Esophagus squamous epithelium (tissue), 5 donors: ENCODE measurements at regions not wholly inside any gene's neighbourhood (a gene's known extent, or its start where the extent isn't known, plus 50 kb on each side); places are given as distances from the start of the nearest gene placed in this dataset.

ENCODE experiments used
- DNase-seq: peaks from one replicate; lab custom pipeline; 2025; lab: John Stamatoyannopoulos, UW
- H3K27ac ChIP-seq, 4 donors: fragments of 200-600 bp; sonication (generic); one replicate each; pipeline ENCODE4 v1.5.1; 2016 to 2019; ENCODE audit warnings: mild to moderate bottlenecking in 1 of 4
- H3K27me3 ChIP-seq, 4 donors: fragments of 200-600 bp; sonication (generic); 1 replicate in 3 of 4; 2 replicates in 1 of 4; pipeline versions ENCODE4 v1.5.1 to v1.6.0; 2017 to 2021; ENCODE audit warnings: antibody characterized with exemption in 1 of 4
- H3K36me3 ChIP-seq, 3 donors: fragments of 200-600 bp; sonication (generic); one replicate each; pipeline ENCODE4 v1.5.1; 2016 to 2019
- H3K4me1 ChIP-seq, 3 donors: fragments of 200-600 bp; sonication (generic); one replicate each; pipeline ENCODE4 v1.5.1; 2017 to 2019
- H3K4me3 ChIP-seq, 4 donors: fragments of 200-600 bp; sonication (generic); 1 replicate in 3 of 4; 2 replicates in 1 of 4; pipeline ENCODE4 v1.5.1; 2016 to 2019; ENCODE audit warnings: mild to moderate bottlenecking in 2 of 4, moderate library complexity in 1 of 4
- H3K9me3 ChIP-seq, 3 donors: fragments of 200-600 bp; sonication (generic); one replicate each; pipeline ENCODE4 v1.5.1; 2016 to 2019
- CTCF ChIP-seq, 6 experiments: fragments of 450-650 bp in 4 of 6; fragments of 200-600 bp in 2 of 6; sonication (generic) in 2 of 6; IDR thresholded peaks; one replicate each; pipeline ENCODE4 v1.5.1; 2016 to 2019; ENCODE audit warnings: antibody characterized with exemption in 6 of 6, mild to moderate bottlenecking in 4 of 6, moderate library complexity in 4 of 6
- POLR2A ChIP-seq, 4 donors: fragments of 450-650 bp; IDR thresholded peaks; one replicate each; pipeline ENCODE4 v1.6.1; 2017; ENCODE audit warnings: antibody characterized with exemption in 4 of 4, mild to moderate bottlenecking in 4 of 4, moderate library complexity in 3 of 4
- WGBS, 2 donors: methylation state at CpG; one replicate each; pipeline ENCODE4 v1.1.5; 2018; 5-methylcytosine and 5-hydroxymethylcytosine counted together
- intact Hi-C: fragments of 100-400 bp; cut with DNase I; formaldehyde crosslinking; loops from one replicate; pipeline ENCODE4 v1.15.0; 2022
- donor health status: DM: yes; HTN: yes; CAD: no.

- Histone ChIP-seq H3K9me3 (no peaks in the 10 kb centered on the region), H3K4me1 (no peaks in the 10 kb centered on the region), H3K4me3 (no peak overlapping the region), H3K27me3 (no peaks in the 10 kb centered on the region), H3K27ac (no peak overlapping the region), H3K36me3 (no peaks in the 10 kb centered on the region)
- TF ChIP-seq CTCF (IDR thresholded peaks at IDR 0.05) (no peak), POLR2A (IDR thresholded peaks at IDR 0.05) (no peak)
- intact Hi-C loops: no loop called here
- no peak for DNase-seq
- WGBS, 2 donors: 96% methylated on average over 5 of the region's 23 CpGs; no CpG with 5 or more reads in 1 of the 2 donors
Measured at GRCh38 chr10:2890093-2890492, 177.3 kb upstream of the PFKP start.

- TF ChIP-seq POLR2A (IDR thresholded peaks at IDR 0.05) (no peak), CTCF (IDR thresholded peaks at IDR 0.05) (no peak)
- WGBS, 2 donors: 96% methylated on average over 14 of the region's 14 CpGs
- Histone ChIP-seq H3K36me3 (no peaks in the 10 kb centered on the region), H3K4me3 (no peak overlapping the region), H3K27me3 (no peaks in the 10 kb centered on the region), H3K27ac (no peak overlapping the region), H3K4me1 (no peaks in the 10 kb centered on the region), H3K9me3 (no peaks in the 10 kb centered on the region)
- no peak for DNase-seq
- intact Hi-C loops: no loop called here
Measured at GRCh38 chr10:2888403-2889004, 178.8 kb upstream of the PFKP start.

GRCh38 chr10:2887391-2888070 is 179.8 kb upstream of the PFKP start:
- WGBS, 2 donors: 76 to 90% methylated on average over 9 to 12 of the region's 12 CpGs
- TF ChIP-seq POLR2A (IDR thresholded peaks at IDR 0.05): no peak
- TF ChIP-seq CTCF (IDR thresholded peaks at IDR 0.05): no peak
- Histone ChIP-seq H3K4me3 (no peak overlapping the region), H3K36me3 (no peaks in the 10 kb centered on the region), H3K27me3 (no peaks in the 10 kb centered on the region), H3K4me1 (no peaks in the 10 kb centered on the region), H3K9me3 (no peaks in the 10 kb centered on the region), H3K27ac (no peak overlapping the region)
- no peak for DNase-seq
- intact Hi-C loops: no loop called here

GRCh38 chr10:2886662-2887061 is 180.7 kb upstream of the PFKP start:
- intact Hi-C loops: no loop called here
- no peaks in the 10 kb centered on the region for H3K27me3 ChIP-seq
- H3K4me3 ChIP-seq: no peak overlapping the region
- TF ChIP-seq CTCF (IDR thresholded peaks at IDR 0.05) (no peak), POLR2A (IDR thresholded peaks at IDR 0.05) (no peak)
- no peaks in the 10 kb centered on the region for H3K9me3 ChIP-seq
- no peak for DNase-seq
- no peak overlapping the region for H3K27ac ChIP-seq
- no peaks in the 10 kb centered on the region for H3K36me3 ChIP-seq
- 84 to 86% methylated on average over 8 to 11 of the region's 12 CpGs for WGBS, 2 donors
- H3K4me1 ChIP-seq: no peaks in the 10 kb centered on the region
